Chondrocyte (in vitro differentiated cells): ENCODE measurements at regions not wholly inside any gene's neighbourhood (a gene's known extent, or its start where the extent isn't known, plus 50 kb on each side); places are given as distances from the start of the nearest gene placed in this dataset.

Experiments
- DNase-seq: peaks from one replicate; pipeline ENCODE4 v3.0.0; 2021; ENCODE audit warnings: mixed read lengths, low spot score
- H3K27ac Mint-ChIP-seq: one replicate; pipeline ENCODE4 v1.8.0; 2021; ENCODE audit warnings: mild to moderate bottlenecking, moderate library complexity, mixed read lengths; ENCODE audit not compliant: unreplicated experiment
- H3K27me3 Mint-ChIP-seq: 2 replicates; pipeline ENCODE4 v1.8.0; 2021; ENCODE audit warnings: low read depth, mixed read lengths
- H3K36me3 Mint-ChIP-seq: 2 replicates; pipeline ENCODE4 v1.8.0; 2021; ENCODE audit warnings: low read depth, mixed read lengths
- H3K4me1 Mint-ChIP-seq: 2 replicates; pipeline ENCODE4 v1.8.0; 2021; ENCODE audit warnings: low read depth, mild to moderate bottlenecking, mixed read lengths
- H3K4me3 Mint-ChIP-seq: one replicate; pipeline ENCODE4 v1.8.0; 2021; ENCODE audit warnings: mild to moderate bottlenecking, moderate library complexity, mixed read lengths; ENCODE audit not compliant: unreplicated experiment
- H3K9me3 Mint-ChIP-seq: 2 replicates; pipeline ENCODE4 v1.8.0; 2021; ENCODE audit warnings: low read depth, mixed read lengths
- CTCF ChIP-seq: fragments of 200-600 bp; sonication (generic); IDR thresholded peaks from 2 replicates; pipeline ENCODE4 v1.5.0; 2021; ENCODE audit warnings: antibody characterized with exemption, mild to moderate bottlenecking, moderate library complexity

- Mint-ChIP-seq H3K27me3 (no peaks in the 10 kb centered on the region), H3K36me3 (no peaks in the 10 kb centered on the region), H3K4me1 (peaks cover 44% of the 10 kb centered on the region), H3K27ac (peak overlapping the region; percentile 79), H3K4me3 (no peak overlapping the region), H3K9me3 (no peaks in the 10 kb centered on the region)
- no peak for DNase-seq
- TF ChIP-seq CTCF = no peak
Observed at GRCh38 chr14:100408350-100409002, 85.3 kb downstream of the SLC25A47 start.

- DNase-seq = no peak
- Mint-ChIP-seq H3K4me3 (no peak overlapping the region), H3K27ac (peak overlapping the region; percentile 79), H3K27me3 (no peaks in the 10 kb centered on the region), H3K36me3 (no peaks in the 10 kb centered on the region), H3K4me1 (peaks cover 44% of the 10 kb centered on the region), H3K9me3 (no peaks in the 10 kb centered on the region)
- TF ChIP-seq CTCF = no peak
Observed at GRCh38 chr14:100409003-100409360, 85.8 kb downstream of the SLC25A47 start.

GRCh38 chr14:100409651-100410050 lies 86.5 kb downstream of the SLC25A47 start:
- Mint-ChIP-seq H3K4me1 (peaks cover 44% of the 10 kb centered on the region), H3K4me3 (no peak overlapping the region), H3K36me3 (no peaks in the 10 kb centered on the region), H3K9me3 (no peaks in the 10 kb centered on the region), H3K27me3 (no peaks in the 10 kb centered on the region), H3K27ac (peak overlapping the region; percentile 47)
- DNase-seq = no peak
- no peak for TF ChIP-seq CTCF

- no peak for DNase-seq
- peak overlapping the region; percentile 47 for H3K27ac Mint-ChIP-seq
- no peaks in the 10 kb centered on the region for H3K36me3 Mint-ChIP-seq
- no peaks in the 10 kb centered on the region for H3K9me3 Mint-ChIP-seq
- no peak for TF ChIP-seq CTCF
- H3K4me3 Mint-ChIP-seq = no peak overlapping the region
- H3K27me3 Mint-ChIP-seq = no peaks in the 10 kb centered on the region
- H3K4me1 Mint-ChIP-seq = peaks cover 44% of the 10 kb centered on the region
Observed at GRCh38 chr14:100410056-100410565, 87.0 kb downstream of the SLC25A47 start.

- Mint-ChIP-seq H3K27me3 (no peaks in the 10 kb centered on the region), H3K36me3 (no peaks in the 10 kb centered on the region), H3K4me1 (peaks cover 37% of the 10 kb centered on the region), H3K9me3 (no peaks in the 10 kb centered on the region), H3K4me3 (no peak overlapping the region), H3K27ac (no peak overlapping the region)
- no peak for DNase-seq
- no peak for TF ChIP-seq CTCF
Observed at GRCh38 chr14:100413699-100414098, 90.6 kb downstream of the SLC25A47 start.
